ENCODE measurements at regions not wholly inside any gene's neighbourhood (a gene's known extent, or its start where the extent isn't known, plus 50 kb on each side); places are given as distances from the start of the nearest gene placed in this dataset.

- TF ChIP-seq GFI1B (tag by site-specific recombination; IDR thresholded peaks at IDR 0.05) (0 out of 2 replicates have a peak, but pooled peaks have one; percentile 42), ZNF76 (tag by site-specific recombination; IDR thresholded peaks at IDR 0.05; ENCODE audit: borderline replicate concordance, low read depth) (no peak)
Observed at GRCh38 chr5:148939676-148940075, 113.3 kb downstream of the ADRB2 start (continued).

DNA sequence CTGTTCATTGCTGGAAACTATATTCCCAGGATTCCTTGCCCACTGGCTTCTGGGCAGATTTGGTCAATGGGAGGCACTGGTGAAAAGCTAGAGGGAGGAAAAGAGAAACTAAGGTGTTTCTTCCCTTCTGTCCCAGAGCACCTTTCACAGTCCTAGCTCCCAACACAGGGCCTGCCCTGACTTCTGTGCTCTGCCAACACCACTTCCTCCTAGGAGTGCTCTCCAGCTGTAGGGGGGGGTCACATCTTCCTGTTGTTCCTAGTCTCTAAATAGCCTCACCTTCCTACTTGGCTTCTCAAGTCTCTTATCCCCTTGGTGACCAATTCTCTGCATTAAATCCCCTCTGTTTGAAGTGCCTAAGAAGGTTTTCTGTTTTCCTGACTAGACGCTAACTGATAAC is 115.4 kb downstream of the ADRB2 start:
- H3K4me3 ChIP-seq (ENCODE audit: low read depth, low read length), result no peak overlapping the region
- H3K36me3 ChIP-seq (ENCODE audit: control insufficient read depth in 2 of 2, insufficient read depth in 1 of 2, low read length in 2 of 2), result no peaks in the 10 kb centered on the region
- no peaks in the 10 kb centered on the region for H3K9me3 ChIP-seq (ENCODE audit: control insufficient read depth, insufficient read depth, low read depth, low read length)
- POLR2A ChIA-PET, result no interaction called here
- no peak overlapping the region for H3K27ac ChIP-seq (ENCODE audit: extremely low read depth, low read depth, low read length)
- CTCF ChIA-PET, result interaction anchor here (0.7 to 0.9 kb wide), 2 partner anchors 93 to 185 kb away, joined by 3 read pairs; no protein-coding TSS in a partner anchor
- TF ChIP-seq KLF7 (tag by site-specific recombination; IDR thresholded peaks at IDR 0.05; ENCODE audit: borderline replicate concordance) (no peak), ZNF19 (tag by site-specific recombination; IDR thresholded peaks at IDR 0.05; ENCODE audit: low read depth) (no peak), ZNF239 (tag by site-specific recombination; IDR thresholded peaks at IDR 0.05) (no peak), SP2 (tag by site-specific recombination; IDR thresholded peaks at IDR 0.05) (no peak), ZNF521 (tag by site-specific recombination; IDR thresholded peaks at IDR 0.05) (no peak), MEIS1 (CRISPR knock-in tag; IDR thresholded peaks at IDR 0.05; ENCODE audit: borderline replicate concordance) (no peak), ZNF585B (tag by site-specific recombination; IDR thresholded peaks at IDR 0.05) (no peak), ZSCAN4 (tag by site-specific recombination; IDR thresholded peaks at IDR 0.05) (no peak), ZNF561 (tag by site-specific recombination; IDR thresholded peaks at IDR 0.05; ENCODE audit: borderline replicate concordance) (no peak), ZBTB48 (tag by site-specific recombination; IDR thresholded peaks at IDR 0.05) (no peak), ZNF248 (tag by site-specific recombination; IDR thresholded peaks at IDR 0.05) (no peak), KLF16 (tag by site-specific recombination; IDR thresholded peaks at IDR 0.05) (no peak), HOXD13 (CRISPR knock-in tag; IDR thresholded peaks at IDR 0.05; ENCODE audit: borderline replicate concordance) (no peak), ZNF791 (tag by site-specific recombination; IDR thresholded peaks at IDR 0.05) (no peak)
- TF ChIP-seq, protein P1, sequence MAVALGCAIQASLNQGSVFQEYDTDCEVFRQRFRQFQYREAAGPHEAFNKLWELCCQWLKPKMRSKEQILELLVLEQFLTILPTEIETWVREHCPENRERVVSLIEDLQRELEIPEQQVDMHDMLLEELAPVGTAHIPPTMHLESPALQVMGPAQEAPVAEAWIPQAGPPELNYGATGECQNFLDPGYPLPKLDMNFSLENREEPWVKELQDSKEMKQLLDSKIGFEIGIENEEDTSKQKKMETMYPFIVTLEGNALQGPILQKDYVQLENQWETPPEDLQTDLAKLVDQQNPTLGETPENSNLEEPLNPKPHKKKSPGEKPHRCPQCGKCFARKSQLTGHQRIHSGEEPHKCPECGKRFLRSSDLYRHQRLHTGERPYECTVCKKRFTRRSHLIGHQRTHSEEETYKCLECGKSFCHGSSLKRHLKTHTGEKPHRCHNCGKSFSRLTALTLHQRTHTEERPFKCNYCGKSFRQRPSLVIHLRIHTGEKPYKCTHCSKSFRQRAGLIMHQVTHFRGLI (tag by site-specific recombination; IDR thresholded peaks at IDR 0.05), result no peak
- TF ChIP-seq, protein P2, sequence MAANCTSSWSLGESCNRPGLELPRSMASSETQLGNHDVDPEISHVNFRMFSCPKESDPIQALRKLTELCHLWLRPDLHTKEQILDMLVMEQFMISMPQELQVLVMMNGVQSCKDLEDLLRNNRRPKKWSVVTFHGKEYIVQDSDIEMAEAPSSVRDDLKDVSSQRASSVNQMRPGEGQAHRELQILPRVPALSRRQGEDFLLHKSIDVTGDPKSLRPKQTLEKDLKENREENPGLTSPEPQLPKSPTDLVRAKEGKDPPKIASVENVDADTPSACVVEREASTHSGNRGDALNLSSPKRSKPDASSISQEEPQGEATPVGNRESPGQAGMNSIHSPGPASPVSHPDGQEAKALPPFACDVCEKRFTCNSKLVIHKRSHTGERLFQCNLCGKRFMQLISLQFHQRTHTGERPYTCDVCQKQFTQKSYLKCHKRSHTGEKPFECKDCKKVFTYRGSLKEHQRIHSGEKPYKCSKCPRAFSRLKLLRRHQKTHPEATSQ (tag by site-specific recombination; IDR thresholded peaks at IDR 0.05), result no peak
- H3K4me1 ChIP-seq (ENCODE audit: control insufficient read depth, insufficient read depth, low read length), result no peaks in the 10 kb centered on the region

DNA sequence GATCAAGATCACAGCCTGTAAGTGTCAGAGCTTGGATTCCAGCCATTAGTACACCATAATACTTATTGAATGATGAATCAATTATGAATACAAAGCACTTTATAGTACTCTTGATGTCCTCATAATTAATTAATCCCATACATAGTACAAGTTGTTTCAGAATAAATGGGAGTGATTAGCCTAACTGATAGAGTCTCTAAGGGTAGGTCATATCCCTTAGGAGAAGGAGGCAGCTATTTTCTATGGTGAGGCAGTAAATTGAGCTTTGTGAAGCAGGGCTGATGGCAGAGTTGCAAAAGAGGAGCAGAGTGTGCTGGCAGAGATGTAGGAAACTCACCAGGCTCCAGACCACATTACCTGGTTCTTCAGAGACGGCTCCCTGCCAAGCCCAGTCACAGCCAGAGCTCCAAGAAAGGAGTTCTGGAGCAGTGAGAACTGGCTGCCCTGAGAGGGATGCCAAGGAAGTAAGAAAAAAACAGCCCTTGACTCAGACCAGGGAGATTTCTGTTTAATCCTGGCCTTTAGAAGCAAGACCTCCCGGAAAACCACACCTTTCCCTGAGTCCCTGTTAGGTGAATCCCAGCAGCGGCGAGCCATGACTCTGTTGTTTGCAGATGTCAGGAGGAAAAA is 112.9 kb downstream of the SH3TC2 start:
- ChIA-PET POLR2A (no interaction called here), CTCF (interaction anchor here (0.6 to 1.8 kb wide), 5 partner anchors 13 to 209 kb away, joined by 3 to 7 read pairs (median 4); no protein-coding TSS in a partner anchor)
- TF ChIP-seq ZNF175 (tag by site-specific recombination; IDR thresholded peaks at IDR 0.05) (no peak), ZBTB7A (tag by site-specific recombination; IDR thresholded peaks at IDR 0.05; ENCODE audit: low read depth) (no peak), ZNF174 (tag by site-specific recombination; IDR thresholded peaks at IDR 0.05) (no peak), ZFP37 (tag by site-specific recombination; IDR thresholded peaks at IDR 0.05) (no peak), ZNF140 (tag by site-specific recombination; IDR thresholded peaks at IDR 0.05) (no peak), ZNF629 (tag by site-specific recombination; IDR thresholded peaks at IDR 0.05) (no peak), ZNF433 (tag by site-specific recombination; IDR thresholded peaks at IDR 0.05; ENCODE audit: low read depth) (no peak), ZNF548 (tag by site-specific recombination; IDR thresholded peaks at IDR 0.05) (no peak), ZSCAN16 (tag by site-specific recombination; IDR thresholded peaks at IDR 0.05) (no peak)
- TF ChIP-seq, protein P3, sequence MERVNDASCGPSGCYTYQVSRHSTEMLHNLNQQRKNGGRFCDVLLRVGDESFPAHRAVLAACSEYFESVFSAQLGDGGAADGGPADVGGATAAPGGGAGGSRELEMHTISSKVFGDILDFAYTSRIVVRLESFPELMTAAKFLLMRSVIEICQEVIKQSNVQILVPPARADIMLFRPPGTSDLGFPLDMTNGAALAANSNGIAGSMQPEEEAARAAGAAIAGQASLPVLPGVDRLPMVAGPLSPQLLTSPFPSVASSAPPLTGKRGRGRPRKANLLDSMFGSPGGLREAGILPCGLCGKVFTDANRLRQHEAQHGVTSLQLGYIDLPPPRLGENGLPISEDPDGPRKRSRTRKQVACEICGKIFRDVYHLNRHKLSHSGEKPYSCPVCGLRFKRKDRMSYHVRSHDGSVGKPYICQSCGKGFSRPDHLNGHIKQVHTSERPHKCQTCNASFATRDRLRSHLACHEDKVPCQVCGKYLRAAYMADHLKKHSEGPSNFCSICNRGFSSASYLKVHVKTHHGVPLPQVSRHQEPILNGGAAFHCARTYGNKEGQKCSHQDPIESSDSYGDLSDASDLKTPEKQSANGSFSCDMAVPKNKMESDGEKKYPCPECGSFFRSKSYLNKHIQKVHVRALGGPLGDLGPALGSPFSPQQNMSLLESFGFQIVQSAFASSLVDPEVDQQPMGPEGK (tag by site-specific recombination; IDR thresholded peaks at IDR 0.05), result no peak
- TF ChIP-seq, protein P1 (tag by site-specific recombination; IDR thresholded peaks at IDR 0.05), result no peak

More for the DNA sequence above, 112.9 kb downstream of the SH3TC2 start:
- H3K4me1 ChIP-seq (ENCODE audit: control insufficient read depth, insufficient read depth, low read length), result no peaks in the 10 kb centered on the region
- no peak overlapping the region for H3K4me3 ChIP-seq (ENCODE audit: low read depth, low read length)
- H3K27ac ChIP-seq (ENCODE audit: extremely low read depth, low read depth, low read length), result no peak overlapping the region
- H3K36me3 ChIP-seq (ENCODE audit: control insufficient read depth in 2 of 2, insufficient read depth in 1 of 2, low read length in 2 of 2), result no peaks in the 10 kb centered on the region
- H3K9me3 ChIP-seq (ENCODE audit: control insufficient read depth, insufficient read depth, low read depth, low read length), result no peaks in the 10 kb centered on the region

Measured in HEK293 (cell line).